SK-N-SH (cell line): ENCODE measurements at regions not wholly inside any gene's neighbourhood (a gene's known extent, or its start where the extent isn't known, plus 50 kb on each side); places are given as distances from the start of the nearest gene placed in this dataset.

Source experiments
- CHD2 ChIP-seq: fragments of 150-350 bp; IDR thresholded peaks from 2 replicates; pipeline ENCODE4 v1.6.1; 2018; ENCODE audit warnings: low read length; ENCODE audit not compliant: partially characterized antibody
- CTCF ChIP-seq: fragments of 200-600 bp; sonication (generic); IDR thresholded peaks from 2 replicates; pipeline ENCODE4 v1.6.1; 2017; ENCODE audit warnings: antibody characterized with exemption, mild to moderate bottlenecking, moderate library complexity
- EP300 ChIP-seq, 2 experiments: IDR thresholded peaks; 2 replicates each; pipeline versions ENCODE4 v1.4.0 to v1.6.1; 2012; ENCODE audit warnings: borderline replicate concordance in 1 of 2, low read depth in 1 of 2, low read length in 1 of 2
- EZH2phosphoT487 ChIP-seq: fragments of 200-600 bp; sonication (generic); IDR thresholded peaks from 2 replicates; pipeline ENCODE4 v1.6.1; 2017; ENCODE audit warnings: low read depth, mixed run types, mild to moderate bottlenecking, antibody characterized with exemption, moderate library complexity, borderline replicate concordance
- MAX ChIP-seq: IDR thresholded peaks from 2 replicates; pipeline ENCODE4 v1.4.0; 2012; ENCODE audit warnings: low read depth
- RAD21 ChIP-seq: IDR thresholded peaks from 2 replicates; pipeline ENCODE4 v1.6.1; 2012; ENCODE audit warnings: mild to moderate bottlenecking, low read length
- SIN3A ChIP-seq: IDR thresholded peaks from 2 replicates; pipeline ENCODE4 v1.6.1; 2012; ENCODE audit warnings: low read depth, mild to moderate bottlenecking, low read length, moderate library complexity, borderline replicate concordance
- SMC3 ChIP-seq: IDR thresholded peaks from 2 replicates; pipeline ENCODE4 v1.6.1; 2012; ENCODE audit warnings: low read depth, low read length, improper control_type of control experiment
- TAF1 ChIP-seq: IDR thresholded peaks from 2 replicates; pipeline ENCODE4 v1.6.1; 2012; ENCODE audit warnings: low read depth, mild to moderate bottlenecking, low read length, moderate library complexity, borderline replicate concordance
- USF2 ChIP-seq: fragments of 150-350 bp; IDR thresholded peaks from 2 replicates; pipeline ENCODE4 v1.6.1; 2017; ENCODE audit warnings: antibody characterized with exemption, low read length, low read depth, borderline replicate concordance

DNA sequence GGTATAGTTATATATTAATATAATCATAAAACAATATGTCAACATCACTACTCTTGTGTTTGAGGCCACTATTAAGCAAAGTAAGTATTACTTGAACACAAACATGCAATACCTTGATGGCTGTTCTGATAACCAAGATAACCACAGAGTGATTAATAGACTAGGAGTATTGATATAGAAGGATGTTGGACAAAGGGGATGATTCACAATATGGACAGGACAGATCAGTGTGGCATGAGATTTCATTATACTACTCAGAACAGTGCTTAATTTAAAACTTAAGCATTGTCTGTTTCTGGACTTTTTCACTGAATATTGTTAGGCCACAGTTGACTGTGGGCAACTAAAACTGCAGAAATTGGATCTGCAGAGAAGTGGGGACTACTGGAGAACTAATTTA is 384.2 kb downstream of the SLITRK1 start:
- TF ChIP-seq SMC3 = no peak
- TF ChIP-seq CTCF = no peak
- no peak for TF ChIP-seq SIN3A
- TF ChIP-seq CHD2 = no peak
- TF ChIP-seq EP300 (IDR thresholded peaks at IDR 0.05; ENCODE audit: borderline replicate concordance in 1 of 2, low read depth in 1 of 2, low read length in 1 of 2) = no peak
- TF ChIP-seq USF2 = no peak
- TF ChIP-seq EZH2phosphoT487 = no peak
- TF ChIP-seq TAF1 = no peak
- no peak for TF ChIP-seq RAD21
- TF ChIP-seq MAX = no peak
